ENCODE measurements at regions not wholly inside any gene's neighbourhood (a gene's known extent, or its start where the extent isn't known, plus 50 kb on each side); places are given as distances from the start of the nearest gene placed in this dataset.

- WGBS (ENCODE audit: low lambda C conversion rate), result 4% methylated on average over 3 of the region's 3 CpGs
- Histone ChIP-seq H3K4me1 (ENCODE audit: control insufficient read depth in 1 of 2, insufficient read depth in 2 of 2, low read depth in 1 of 2, low read length in 1 of 2) (no peaks in the 10 kb centered on the region; a peak in 1 of 4 replicates), H3K36me3 (replicated peaks in 1 of 2; ENCODE audit: control insufficient read depth in 1 of 2, insufficient read depth in 2 of 2, low read length in 1 of 2) (no peaks in the 10 kb centered on the region), H3K9me2 (no peaks in the 10 kb centered on the region), H3K4me3 (ENCODE audit: low read depth in 2 of 2, low read length in 1 of 2) (no peak overlapping the region), H3K9me3 (no peaks in the 10 kb centered on the region), H3K4me2 (no peak overlapping the region), H4K20me1 (ENCODE audit: insufficient read depth) (no peaks in the 10 kb centered on the region), H3K79me2 (ENCODE audit: insufficient read depth) (no peaks in the 10 kb centered on the region), H2AFZ (ENCODE audit: low read depth) (no peak overlapping the region), H3K9ac (no peak overlapping the region), H3K27me3 (ENCODE audit: insufficient read depth) (no peaks in the 10 kb centered on the region), H3F3A (replicated peaks; ENCODE audit: insufficient read depth) (no peaks in the 10 kb centered on the region), H3K27ac (ENCODE audit: low read depth in 2 of 2, low read length in 1 of 2) (no peak overlapping the region)
- ChIA-PET CTCF (no interaction called here), POLR2A (no interaction called here)
- TF ChIP-seq RAD21 (IDR thresholded peaks at IDR 0.05; ENCODE audit: low read length) (no peak), GATA2 (CRISPR knock-in tag; IDR thresholded peaks at IDR 0.05) (no peak), MEF2A (IDR thresholded peaks at IDR 0.05; ENCODE audit: borderline replicate concordance, low read depth) (no peak), CTCF (IDR thresholded peaks at IDR 0.05) (no peak), ZBTB33 (IDR thresholded peaks at IDR 0.05; ENCODE audit: borderline replicate concordance, low read depth) (no peak), TCF12 (IDR thresholded peaks at IDR 0.05) (no peak), USF1 (IDR thresholded peaks at IDR 0.05; ENCODE audit: borderline replicate concordance, low read depth) (no peak), TEAD4 (IDR thresholded peaks at IDR 0.05; ENCODE audit: borderline replicate concordance, insufficient read depth) (no peak), GABPA (IDR thresholded peaks at IDR 0.05; ENCODE audit: low read depth) (no peak), PBX3 (IDR thresholded peaks at IDR 0.05) (no peak), RXRA (IDR thresholded peaks at IDR 0.05; ENCODE audit: borderline replicate concordance, low read depth) (no peak)
- DNase-seq, result no peak
Observed at GRCh38 chr4:58359590-58359989, 1249.4 kb upstream of the IGFBP7 start.

GRCh38 chr4:58357947-58358346 is 1247.8 kb upstream of the IGFBP7 start:
- Histone ChIP-seq H3F3A (replicated peaks; ENCODE audit: insufficient read depth) (no peaks in the 10 kb centered on the region), H2AFZ (ENCODE audit: low read depth) (no peak overlapping the region), H3K27ac (ENCODE audit: low read depth in 2 of 2, low read length in 1 of 2) (no peak overlapping the region), H4K20me1 (ENCODE audit: insufficient read depth) (no peaks in the 10 kb centered on the region), H3K4me1 (ENCODE audit: control insufficient read depth in 1 of 2, insufficient read depth in 2 of 2, low read depth in 1 of 2, low read length in 1 of 2) (no peaks in the 10 kb centered on the region; a peak in 1 of 4 replicates), H3K9me3 (no peaks in the 10 kb centered on the region), H3K4me3 (ENCODE audit: low read depth in 2 of 2, low read length in 1 of 2) (no peak overlapping the region), H3K9ac (no peak overlapping the region), H3K9me2 (no peaks in the 10 kb centered on the region), H3K27me3 (ENCODE audit: insufficient read depth) (no peaks in the 10 kb centered on the region), H3K4me2 (no peak overlapping the region), H3K36me3 (replicated peaks in 1 of 2; ENCODE audit: control insufficient read depth in 1 of 2, insufficient read depth in 2 of 2, low read length in 1 of 2) (no peaks in the 10 kb centered on the region), H3K79me2 (ENCODE audit: insufficient read depth) (no peaks in the 10 kb centered on the region)
- ChIA-PET CTCF (no interaction called here), POLR2A (no interaction called here)
- no peak for DNase-seq
- TF ChIP-seq USF1 (IDR thresholded peaks at IDR 0.05; ENCODE audit: borderline replicate concordance, low read depth) (no peak), MAX (IDR thresholded peaks at IDR 0.05; ENCODE audit: low read depth) (no peak), RXRA (IDR thresholded peaks at IDR 0.05; ENCODE audit: borderline replicate concordance, low read depth) (no peak), RCOR1 (IDR thresholded peaks at IDR 0.05; ENCODE audit: low read length) (no peak), EZH2phosphoT487 (IDR thresholded peaks at IDR 0.05; ENCODE audit: borderline replicate concordance, low read depth) (no peak), CHD2 (IDR thresholded peaks at IDR 0.05; ENCODE audit: low read length, partially characterized antibody) (no peak), EP300 (IDR thresholded peaks at IDR 0.05; ENCODE audit: borderline replicate concordance in 1 of 2, low read depth in 1 of 2, low read length in 1 of 2) (no peak), CTCF (IDR thresholded peaks at IDR 0.05) (no peak), ZBTB33 (IDR thresholded peaks at IDR 0.05; ENCODE audit: borderline replicate concordance, low read depth) (no peak)

Measured in SK-N-SH (cell line).